ENCODE measurements at regions not wholly inside any gene's neighbourhood (a gene's known extent, or its start where the extent isn't known, plus 50 kb on each side); places are given as distances from the start of the nearest gene placed in this dataset.
"Not testable (repeated sequence)": the region's sequence is repeated elsewhere in the genome, so short reads cannot be mapped to it uniquely, and the experiment has no call there.

DNA sequence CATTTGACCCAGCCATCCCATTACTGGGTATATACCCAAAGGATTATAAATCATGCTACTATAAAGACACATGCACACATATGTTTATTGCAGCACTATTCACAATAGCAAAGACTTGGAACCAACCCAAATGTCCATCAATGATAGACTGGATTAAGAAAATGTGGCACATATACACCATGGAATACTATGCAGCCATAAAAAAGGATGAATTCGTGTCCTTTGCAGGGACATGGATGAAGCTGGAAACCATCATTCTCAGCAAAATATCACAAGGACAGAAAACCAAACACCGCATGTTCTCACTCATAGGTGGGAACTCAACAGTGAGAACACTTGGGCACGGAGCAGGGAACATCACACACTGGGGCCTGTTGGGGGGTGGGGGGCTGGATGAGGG lies 290.0 kb upstream of the HNRNPA3 start:
- DNase-seq (ENCODE audit: low read depth in 2 of 2) = not testable (repeated sequence)

DNA sequence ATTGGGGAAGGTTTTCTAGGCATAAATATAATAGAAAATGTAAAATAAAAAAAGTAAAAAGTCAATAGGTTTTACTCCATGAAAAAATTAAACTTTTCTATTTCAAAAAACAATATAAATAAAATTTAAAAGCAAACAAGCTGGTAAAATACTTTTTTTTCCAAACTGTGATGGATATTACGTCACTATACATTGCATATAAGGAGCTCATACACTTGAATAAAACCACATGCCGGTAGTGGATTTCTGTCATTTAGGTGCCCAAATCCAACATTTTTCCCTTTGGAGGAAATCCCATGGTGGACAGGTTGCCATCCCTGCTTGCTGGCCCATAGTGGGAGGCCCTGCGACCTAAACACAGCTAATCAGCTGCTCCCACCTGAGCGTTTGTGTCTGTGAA lies 289.4 kb upstream of the HNRNPA3 start:
- no peak for DNase-seq (ENCODE audit: low read depth in 2 of 2)

- DNase-seq (ENCODE audit: low read depth in 2 of 2) = no peak
Measured at GRCh38 chr2:176924909-176925534, 287.6 kb upstream of the HNRNPA3 start.

DNA sequence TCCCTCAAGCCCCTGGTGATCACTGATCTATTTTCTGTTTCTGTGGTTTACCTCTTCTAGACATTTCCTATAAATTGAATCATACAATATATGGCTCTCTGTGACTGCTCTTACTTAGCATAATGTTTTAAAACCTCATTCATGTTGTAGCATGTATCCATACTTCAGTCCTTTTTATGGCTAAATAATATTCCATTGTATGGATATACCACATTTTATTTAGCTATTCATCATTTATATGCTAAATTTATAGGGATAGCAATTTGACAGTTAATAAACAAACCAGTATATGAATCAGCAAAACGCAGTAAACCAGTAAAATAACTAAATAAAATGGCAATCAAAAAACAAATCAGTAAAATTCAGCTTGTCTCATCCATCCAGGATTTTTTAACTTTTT lies 286.1 kb upstream of the HNRNPA3 start:
- no peak for DNase-seq (ENCODE audit: low read depth in 2 of 2)

GRCh38 chr2:176929387-176929786 lies 283.2 kb upstream of the HNRNPA3 start:
- DNase-seq (ENCODE audit: low read depth in 2 of 2) = not testable (repeated sequence)

DNA sequence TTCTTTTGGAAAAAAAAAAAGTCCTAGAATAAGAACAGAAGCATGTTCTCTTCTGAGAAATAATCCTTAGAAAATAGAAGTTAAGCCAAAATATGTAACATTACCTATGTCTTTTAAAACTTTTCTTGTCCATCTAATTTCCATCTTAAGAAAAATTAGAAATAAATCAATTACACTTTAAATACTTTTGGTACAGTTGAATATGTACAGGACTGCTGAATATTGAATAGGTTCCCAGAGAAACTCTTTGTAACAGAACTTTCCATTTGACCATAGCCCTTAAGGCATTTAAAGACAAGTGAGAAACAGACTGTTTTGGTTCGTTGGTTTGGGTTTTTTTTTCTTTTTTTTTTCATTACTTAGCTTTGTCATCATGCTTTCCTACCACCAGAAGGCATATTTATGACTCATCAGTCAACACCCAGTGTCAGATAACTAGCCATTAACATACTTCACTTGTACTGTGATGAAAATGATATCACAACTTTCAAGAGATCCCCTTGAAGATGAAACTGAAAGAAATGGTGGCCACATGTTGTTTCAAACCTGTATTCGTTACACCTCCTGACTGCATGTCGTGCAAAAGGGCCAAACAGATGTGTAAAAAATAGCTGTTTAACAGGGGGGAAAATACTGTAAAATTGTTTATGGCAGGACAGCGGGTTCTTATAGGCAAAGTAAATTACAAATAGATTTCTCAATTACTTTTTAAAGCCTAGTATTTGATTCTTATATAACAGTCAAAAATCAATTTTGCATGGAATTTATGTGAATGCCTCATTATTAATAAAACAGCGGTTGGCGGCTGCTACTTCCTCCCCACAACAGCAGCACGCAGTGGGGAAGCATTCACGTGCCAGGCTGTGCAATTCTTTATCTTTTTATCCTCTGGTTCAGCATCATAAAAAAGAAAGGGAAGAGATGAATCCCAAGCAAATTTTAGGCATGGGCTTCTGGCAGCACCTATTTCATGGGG lies 280.7 kb upstream of the HNRNPA3 start:
- DNase-seq (ENCODE audit: low read depth in 2 of 2) = no peak

- no peak for DNase-seq (ENCODE audit: low read depth in 2 of 2)
Measured at GRCh38 chr2:176934131-176934530, 278.5 kb upstream of the HNRNPA3 start.

- DNase-seq (ENCODE audit: low read depth in 2 of 2) = no peak
Measured at GRCh38 chr2:176934869-176935415, 277.7 kb upstream of the HNRNPA3 start.

DNA sequence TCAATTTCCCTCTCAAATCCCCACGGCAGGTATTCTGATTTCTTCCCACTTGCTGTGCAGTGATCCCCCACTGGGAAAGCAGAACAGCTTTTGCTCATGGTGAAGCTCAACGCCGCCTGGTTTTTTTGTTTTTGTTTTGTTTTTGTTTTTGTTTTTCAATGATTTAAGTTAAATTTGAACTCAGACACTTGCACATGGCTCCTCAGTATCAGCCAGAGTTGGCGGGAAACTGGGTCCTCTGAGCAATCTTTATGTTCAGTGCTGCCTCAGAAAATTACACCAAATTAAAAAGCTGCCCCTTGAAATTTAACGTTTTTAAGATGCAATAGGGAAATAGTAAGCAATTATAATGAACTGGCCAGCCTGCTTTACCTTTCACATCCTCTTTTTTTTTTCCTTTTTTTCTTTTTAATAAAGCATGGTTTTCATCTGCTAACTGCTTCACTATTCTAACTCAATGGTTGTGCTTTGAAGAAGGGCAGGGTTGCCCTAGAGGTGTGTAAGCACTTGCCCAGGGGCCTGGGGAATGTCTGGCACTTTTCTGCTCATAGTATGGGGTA lies 277.0 kb upstream of the HNRNPA3 start:
- no peak for DNase-seq (ENCODE audit: low read depth in 2 of 2)

GRCh38 chr2:176936410-176936809 lies 276.2 kb upstream of the HNRNPA3 start:
- DNase-seq (ENCODE audit: low read depth in 2 of 2) = no peak

- no peak for DNase-seq (ENCODE audit: low read depth in 2 of 2)
Measured at GRCh38 chr2:176944998-176945397, 267.6 kb upstream of the HNRNPA3 start.

GRCh38 chr2:176947754-176948153 lies 264.8 kb upstream of the HNRNPA3 start:
- no peak for DNase-seq (ENCODE audit: low read depth in 2 of 2)

DNA sequence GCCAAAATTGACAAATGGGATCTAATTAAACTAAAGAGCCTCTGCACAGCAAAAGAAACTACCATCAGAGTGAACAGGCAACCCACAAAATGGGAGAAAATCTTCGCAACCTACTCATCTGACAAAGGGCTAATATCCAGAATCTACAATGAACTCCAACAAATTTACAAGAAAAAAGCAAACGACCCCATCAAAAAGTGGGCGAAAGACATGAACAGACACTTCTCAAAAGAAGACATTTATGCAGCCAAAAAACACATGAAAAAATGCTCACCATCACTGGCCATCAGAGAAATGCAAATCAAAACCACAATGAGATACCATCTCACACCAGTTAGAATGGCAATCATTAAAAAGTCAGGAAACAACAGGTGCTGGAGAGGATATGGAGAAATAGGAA lies 261.4 kb upstream of the HNRNPA3 start:
- DNase-seq (ENCODE audit: low read depth in 2 of 2) = not testable (repeated sequence)

GRCh38 chr2:176956791-176957190 lies 255.8 kb upstream of the HNRNPA3 start:
- no peak for DNase-seq (ENCODE audit: low read depth in 2 of 2)

DNA sequence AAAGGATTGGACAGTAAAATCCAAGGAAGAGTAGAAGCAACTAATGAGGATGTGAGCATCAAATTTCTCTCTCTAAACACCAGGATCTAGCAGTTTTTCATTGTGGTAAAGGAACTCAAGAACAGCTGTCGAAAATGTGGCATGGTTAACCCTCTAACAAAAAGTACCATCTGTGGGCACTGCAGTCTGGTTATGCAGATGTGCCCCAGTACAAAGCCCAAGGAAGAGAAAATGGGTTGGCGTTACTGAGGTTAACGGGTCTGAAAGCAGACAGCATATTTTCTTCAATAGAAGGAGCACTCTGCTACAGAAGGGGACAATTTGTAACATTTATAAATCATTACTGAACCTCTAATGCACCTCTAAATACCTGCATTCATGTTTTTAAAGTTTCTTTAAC lies 253.0 kb upstream of the HNRNPA3 start:
- DNase-seq (ENCODE audit: low read depth in 2 of 2) = no peak

GRCh38 chr2:176960061-176960460 lies 252.5 kb upstream of the HNRNPA3 start:
- no peak for DNase-seq (ENCODE audit: low read depth in 2 of 2)

GRCh38 chr2:176960736-176961520 lies 251.7 kb upstream of the HNRNPA3 start:
- no peak for DNase-seq (ENCODE audit: low read depth in 2 of 2)

DNA sequence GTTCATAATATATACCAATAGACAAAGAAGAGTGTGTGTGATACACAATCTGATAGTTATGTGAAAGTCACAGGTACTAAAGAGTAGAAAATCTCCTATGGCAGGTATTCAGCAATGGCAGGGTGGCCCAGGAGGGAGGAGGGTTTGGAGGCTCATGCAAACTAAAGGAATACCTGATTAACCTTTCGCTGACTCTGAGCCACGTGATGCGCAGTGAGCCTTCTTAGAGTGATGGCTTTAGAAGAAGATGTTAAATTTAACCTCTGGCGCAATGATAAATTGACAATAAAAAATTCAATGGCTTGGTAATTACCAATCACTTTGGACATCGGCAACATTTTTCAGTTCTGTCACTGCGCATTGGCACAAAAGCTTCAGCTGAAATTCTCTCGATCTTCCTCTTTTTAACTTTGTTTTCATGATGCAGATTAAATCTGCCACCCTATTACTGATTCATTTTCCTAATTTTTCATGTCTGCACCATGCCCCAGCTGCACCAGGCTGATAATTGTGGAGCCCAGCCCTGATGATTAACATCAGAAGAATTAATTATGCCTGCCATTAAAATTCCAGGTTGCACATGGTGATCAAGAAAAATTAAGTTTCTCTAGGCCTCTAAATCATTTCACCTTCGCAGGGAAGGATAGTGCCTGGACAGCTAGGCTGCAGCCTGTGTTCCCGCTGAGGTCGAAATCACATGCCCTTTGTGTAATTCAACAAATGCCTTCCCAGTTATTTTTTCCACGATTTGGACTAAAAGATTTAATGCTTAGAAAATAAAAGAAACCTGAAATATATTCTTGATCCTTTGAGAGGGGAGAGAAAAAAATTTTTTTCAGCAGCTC lies 250.6 kb upstream of the HNRNPA3 start:
- no peak for DNase-seq (ENCODE audit: low read depth in 2 of 2)

GRCh38 chr2:176963568-176964287 lies 248.9 kb upstream of the HNRNPA3 start:
- DNase-seq (ENCODE audit: low read depth in 2 of 2) = no peak

GRCh38 chr2:176967911-176968450 lies 244.6 kb upstream of the HNRNPA3 start:
- DNase-seq (ENCODE audit: low read depth in 2 of 2) = no peak
